ENCODE measurements at regions not wholly inside any gene's neighbourhood (a gene's known extent, or its start where the extent isn't known, plus 50 kb on each side); places are given as distances from the start of the nearest gene placed in this dataset.

DNA sequence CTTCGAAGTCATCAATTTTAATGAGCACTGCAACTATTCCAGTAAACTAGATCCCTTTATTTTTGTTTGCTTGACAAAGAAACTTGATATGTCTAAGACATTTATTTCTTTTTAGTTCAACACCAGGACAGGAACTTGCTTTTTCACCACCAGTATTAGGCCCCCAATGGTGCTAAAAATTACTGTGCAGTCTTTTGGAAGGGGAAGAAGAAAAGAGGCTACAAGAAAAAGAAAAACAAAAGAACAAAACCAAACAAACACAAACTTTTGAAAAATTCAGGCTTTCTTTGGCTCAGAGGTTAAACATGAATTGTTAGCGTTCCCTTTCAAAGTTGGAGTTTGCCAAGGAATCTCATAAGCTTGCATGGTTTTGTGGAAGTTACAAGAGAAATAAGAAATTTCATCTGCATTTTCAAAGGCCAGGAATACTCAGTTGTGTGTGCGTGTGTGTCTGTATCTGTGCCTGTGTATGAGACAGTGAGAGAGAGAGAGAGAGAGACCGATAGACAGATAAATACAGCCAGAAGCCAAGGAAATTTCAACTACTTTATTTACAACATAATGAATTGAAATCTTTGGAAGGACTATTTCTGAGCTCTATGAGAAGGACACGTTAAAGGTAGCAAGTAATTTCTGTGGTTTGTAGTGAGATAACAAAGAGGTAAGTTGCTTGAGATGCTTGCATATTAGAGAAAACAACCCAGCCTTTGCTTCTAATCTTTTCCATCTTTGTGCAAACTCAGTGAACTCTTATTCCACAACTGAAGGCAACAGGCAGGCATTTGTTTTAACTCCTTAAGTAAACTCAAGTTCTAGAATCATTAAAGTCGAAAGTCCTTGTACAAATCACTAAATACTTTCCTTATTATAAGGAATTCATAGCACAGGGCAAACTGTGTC is 171.0 kb upstream of the CITED2 start:
- DNase-seq (ENCODE audit: low read depth in 2 of 2): no peak

DNA sequence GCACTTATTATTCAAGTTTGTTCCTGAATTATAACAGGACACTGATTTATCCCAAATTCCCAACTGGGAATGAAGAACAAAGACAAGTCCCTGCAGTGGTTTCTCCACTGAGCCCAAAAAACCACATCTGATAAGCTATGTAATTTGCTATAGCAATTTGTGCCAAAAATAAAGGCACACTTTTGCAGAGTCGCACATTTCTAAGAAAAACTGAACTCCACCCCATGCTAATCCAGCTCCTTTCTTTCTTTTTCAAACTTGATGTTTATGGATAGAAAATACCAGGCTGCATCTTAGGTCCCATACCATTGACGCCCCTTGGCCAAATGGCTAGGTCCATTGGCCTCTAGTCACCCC is 170.2 kb upstream of the CITED2 start:
- no peak for DNase-seq (ENCODE audit: low read depth in 2 of 2)

DNA sequence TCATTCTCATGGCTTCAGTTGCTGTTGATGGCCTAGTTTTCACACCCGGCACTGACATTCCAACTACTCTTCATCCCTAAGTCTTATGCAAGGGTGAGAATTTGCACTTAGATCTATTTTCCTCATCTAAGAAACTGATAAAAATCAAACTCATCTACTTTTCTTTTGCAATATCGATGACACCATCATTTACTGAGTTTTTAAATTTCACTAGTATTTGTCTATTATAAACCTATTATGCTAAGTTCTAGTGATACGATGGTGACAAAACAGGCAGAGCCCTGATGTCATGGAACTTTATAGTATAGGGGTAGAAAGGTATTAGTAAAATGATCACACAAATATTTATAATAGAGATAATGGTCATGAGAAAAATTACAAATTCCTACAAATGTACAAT is 167.9 kb upstream of the CITED2 start:
- DNase-seq (ENCODE audit: low read depth in 2 of 2): no peak

DNA sequence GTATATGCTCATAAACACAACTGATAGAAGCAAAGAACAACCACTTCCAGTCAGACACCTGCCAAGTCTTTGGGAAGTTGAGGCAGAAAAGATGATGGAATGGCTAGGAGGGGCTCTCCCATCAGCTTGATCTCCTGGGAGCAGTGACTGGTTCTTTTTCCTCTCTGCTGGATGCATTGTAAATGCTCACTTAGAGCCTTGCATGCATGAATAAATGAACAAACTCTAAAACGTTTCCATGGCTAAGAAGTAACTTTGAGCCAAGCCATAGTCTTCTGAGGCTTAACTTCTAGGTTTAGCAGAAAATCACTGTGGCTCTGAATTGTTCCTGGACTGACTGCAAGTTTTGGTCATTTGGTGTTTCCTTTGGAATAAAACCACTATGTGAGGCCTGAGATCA is 166.4 kb upstream of the CITED2 start:
- no peak for DNase-seq (ENCODE audit: low read depth in 2 of 2)

DNA sequence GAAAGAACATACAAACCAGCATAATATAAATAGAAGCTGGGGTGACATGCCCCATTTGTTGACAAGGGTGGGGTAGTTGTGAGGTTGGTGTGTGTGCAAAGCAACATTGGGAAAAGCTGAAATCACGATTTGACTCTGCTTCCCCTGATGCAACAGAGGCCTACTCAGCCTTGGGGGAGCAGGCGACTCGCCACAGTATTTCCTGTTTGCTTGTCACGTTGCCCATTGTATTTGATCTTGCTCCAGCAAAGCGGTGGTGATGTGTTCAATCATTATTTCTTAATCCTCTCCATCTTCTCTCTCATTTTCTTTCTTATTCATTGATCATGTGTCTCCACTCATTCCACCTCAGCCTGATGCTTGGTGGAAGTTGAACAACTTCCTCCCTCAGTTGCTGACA is 165.8 kb upstream of the CITED2 start:
- DNase-seq (ENCODE audit: low read depth in 2 of 2): peak in 1 of 2 donors; percentile 19

DNA sequence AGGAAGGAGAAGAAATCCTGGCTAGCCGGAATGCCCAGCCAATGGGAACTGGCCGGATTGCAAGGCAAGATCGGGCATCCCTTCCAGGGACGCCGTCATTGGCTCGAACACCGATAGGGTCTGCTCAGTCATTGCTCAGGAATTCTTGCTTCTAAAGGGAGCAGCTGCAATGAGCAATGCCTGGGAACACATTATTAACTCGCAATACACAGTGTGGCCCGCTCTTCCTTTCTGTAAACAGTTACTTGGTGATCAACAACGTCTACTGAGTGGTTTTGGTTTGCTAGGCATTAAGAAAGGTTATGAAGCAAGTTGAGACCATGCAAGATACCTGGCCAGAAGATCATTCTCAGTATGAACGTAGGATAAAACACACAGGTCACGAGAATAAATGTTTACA is 165.4 kb upstream of the CITED2 start:
- no peak for DNase-seq (ENCODE audit: low read depth in 2 of 2)

DNA sequence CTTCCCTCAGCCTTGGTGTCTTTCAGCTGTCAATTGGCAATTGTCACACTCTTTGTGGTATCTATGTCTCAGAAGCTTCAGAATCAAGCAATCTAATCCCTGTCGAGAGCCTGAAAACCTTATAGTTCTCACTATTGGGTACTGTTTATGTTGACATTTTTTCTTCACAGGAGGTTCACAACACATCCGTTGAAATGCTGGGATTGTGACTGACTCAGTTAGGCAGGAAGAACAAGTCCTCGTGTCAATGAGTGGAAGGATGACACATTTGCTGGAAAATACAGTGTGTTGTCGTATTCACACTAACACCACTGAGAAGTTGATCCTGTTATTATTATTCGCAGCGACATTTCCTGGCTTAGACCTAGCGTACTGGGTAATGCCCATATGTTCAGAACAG is 163.9 kb upstream of the CITED2 start:
- DNase-seq (ENCODE audit: low read depth in 2 of 2): no peak

DNA sequence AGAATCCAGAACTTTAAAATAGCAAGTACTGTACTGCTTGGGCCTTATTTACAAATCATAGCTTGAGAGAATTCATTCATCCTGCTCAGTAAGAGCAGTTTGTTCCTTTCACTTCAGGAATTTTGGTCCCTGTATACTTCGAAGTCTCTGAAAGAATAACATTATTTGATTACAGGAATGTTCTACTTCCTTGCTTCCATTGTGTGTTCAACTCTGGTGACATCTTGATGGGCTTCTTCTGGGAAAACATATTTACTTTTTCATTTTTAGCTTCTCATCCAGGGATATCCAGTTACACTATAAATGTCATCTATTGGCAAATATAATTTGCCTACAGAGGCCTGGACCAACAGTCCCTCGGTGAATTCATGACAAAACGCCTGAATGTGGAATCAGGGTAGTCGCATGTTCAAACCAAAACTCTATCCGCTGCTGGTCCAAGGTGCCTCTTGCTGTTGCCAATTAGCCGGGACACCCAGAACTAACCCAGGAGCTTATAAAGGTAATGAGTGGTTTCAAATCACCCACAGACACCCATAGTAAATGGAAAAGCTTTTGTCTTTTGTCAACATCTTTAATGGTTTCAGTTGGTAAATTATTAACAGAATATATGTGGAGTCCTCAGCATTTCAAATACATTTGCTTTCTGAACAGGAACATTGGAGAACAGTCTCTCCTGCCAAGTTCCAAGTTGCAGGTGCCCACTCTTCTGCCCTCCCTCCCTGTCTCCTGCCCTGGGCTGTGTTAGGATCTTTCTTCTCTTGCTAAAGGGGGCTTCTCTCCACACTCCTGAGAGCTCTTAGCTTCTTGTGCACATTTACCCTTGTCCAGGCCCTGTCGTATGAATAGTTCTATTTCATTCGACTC is 162.5 kb upstream of the CITED2 start:
- DNase-seq (ENCODE audit: low read depth in 2 of 2): no peak

DNA sequence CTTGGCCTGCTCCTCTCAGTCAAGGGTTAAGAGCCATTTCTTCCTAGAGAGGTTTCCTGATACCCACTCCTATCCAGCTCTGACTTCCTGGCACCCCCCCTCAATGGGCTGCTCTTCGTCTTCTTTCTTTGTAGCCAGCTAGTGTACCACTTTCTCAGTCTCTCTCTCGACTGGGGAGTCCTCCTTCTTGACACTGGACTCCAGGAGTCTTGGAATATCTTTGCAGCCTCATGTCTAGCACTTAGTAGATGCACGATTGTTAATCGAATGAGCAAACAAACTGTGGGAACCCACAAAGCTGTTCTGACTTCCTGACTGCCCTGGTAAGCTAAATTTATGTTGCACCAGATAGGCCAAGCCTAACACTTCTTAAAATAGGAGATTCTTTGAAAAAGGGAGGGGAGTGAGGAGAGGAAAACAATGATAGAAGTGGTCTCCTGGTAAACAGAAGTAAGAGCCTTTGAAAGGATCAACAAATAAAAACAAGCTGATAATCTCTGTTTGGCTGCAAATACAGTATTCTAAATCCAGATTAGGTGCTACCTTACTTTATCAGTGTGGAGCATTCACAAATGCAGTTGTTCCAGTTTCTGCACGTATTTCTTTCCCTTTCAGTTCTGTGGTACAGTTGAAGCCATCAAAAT is 160.1 kb upstream of the CITED2 start:
- no peak for DNase-seq (ENCODE audit: low read depth in 2 of 2)

DNA sequence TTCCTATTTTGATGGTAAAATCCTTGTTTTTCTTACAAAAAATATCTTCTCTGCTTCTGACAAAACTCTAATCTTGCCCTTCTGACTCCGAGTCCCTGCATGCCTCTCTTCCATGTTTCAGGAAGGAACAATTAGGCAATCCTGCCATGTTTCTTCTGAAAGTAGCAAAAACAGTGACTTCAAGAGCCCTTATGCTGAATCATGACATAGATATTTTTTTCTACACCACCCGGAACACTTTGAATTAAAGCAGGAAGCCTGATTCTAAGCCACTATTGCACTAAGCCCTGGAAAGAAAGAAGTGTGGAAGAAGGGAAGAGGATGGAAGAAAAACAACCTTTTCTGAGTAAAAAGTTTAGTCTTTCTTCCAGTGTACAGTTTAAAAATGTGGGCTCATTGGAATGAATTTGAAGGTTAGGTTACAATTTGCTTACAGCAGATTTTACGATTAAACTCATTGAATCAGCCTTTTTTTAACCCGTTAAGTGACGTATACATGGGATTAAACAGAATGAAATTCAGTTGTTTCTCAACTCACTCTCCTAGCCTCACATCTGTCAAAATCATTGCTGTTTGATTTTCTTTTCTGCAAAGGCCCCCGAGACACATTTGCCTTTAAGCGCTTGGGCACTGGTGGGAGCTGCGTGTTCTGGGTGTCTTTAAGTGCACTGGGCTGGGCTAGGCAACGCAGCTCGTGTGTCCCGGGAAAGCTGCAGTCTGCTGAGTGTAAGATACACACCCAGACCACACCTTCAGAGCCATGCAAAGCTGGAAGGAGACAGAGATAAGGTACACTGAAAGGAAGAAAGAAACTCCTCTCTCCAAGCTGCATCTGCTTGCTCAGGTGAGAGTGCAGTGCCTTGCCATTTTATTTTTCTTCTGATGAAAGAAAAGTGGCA is 159.4 kb upstream of the CITED2 start:
- DNase-seq (ENCODE audit: low read depth in 2 of 2): no peak

DNA sequence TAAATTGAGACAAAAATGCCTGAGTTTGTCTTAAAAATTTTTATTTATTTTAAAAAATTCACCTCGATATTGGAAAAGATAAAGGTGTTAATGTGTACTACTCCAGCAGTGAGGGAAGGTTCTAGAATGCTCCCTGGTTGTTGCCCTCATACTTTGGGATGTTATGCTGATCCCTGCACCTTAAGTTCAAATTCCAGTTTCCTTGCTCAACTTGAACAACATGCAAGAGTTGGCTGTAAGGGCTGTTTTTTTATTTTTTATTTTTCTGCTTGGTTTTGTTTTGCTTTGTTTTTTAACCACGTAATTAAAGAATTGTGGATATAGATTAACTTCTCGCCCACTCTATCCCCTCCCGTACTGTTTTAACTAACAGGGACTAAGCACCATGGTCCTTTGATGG is 158.7 kb upstream of the CITED2 start:
- no peak for DNase-seq (ENCODE audit: low read depth in 2 of 2)

DNA sequence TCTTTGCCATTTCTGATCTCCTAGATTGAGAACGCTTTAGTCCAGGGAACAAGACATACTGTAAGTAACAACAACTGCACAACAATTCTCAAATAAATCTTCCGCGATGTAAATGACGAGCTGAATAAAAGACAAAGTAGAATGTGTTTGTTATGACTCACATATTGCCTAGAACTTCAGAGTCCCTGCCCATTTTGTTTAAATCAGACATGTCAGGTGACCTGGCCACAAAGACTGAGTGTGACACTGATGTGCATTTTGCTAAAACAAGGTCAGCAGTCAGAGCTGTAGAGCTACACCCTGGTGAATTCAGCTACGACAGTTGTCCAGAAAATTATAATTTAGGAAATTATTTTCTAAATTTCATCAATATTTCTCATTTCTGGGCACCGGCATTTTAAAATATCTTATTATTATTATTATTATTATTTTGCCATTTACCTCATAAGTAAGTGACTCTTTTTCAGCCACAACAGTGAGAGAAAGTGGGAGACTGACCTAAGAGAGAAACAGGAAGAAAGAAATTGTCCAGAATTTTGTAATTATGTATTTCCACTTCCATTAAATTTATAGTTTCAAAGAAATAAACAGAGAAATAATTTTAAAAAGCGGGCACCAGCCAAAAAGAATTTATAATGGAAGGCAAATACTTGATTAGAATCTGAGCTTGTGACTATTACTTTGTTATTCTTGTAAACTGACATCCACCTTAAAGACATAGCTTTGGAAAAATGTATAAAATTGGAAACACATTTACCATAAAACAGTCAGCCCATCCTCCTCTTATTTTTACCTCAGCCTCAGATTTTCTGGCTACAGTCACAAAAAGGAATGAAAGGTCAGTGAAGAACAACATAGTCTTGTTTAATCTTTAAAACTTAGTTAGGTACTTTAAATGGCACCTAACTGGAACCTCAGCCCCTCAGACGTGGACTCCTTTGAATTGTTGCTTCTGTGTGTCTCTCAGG is 157.0 kb upstream of the CITED2 start:
- DNase-seq (ENCODE audit: low read depth in 2 of 2): no peak

DNA sequence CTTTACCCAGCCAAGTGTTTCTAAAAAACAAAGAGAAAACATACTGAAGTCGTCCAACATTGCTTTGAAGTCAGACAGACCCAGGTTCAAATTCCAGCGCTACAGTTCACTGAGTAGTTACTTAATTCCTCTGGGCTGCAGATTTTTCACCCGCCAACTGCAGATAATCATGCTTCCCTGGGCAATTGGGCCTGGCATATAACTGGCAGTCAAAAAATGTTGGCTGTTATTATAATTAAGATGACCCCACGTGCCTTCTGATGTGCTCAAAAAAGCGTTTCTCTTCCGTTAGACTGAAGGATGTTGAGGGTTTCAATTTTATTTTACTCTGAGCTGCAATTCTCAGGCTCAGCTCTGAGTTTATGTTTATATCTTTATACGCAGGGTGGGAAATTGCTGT is 156.1 kb upstream of the CITED2 start:
- no peak for DNase-seq (ENCODE audit: low read depth in 2 of 2)

DNA sequence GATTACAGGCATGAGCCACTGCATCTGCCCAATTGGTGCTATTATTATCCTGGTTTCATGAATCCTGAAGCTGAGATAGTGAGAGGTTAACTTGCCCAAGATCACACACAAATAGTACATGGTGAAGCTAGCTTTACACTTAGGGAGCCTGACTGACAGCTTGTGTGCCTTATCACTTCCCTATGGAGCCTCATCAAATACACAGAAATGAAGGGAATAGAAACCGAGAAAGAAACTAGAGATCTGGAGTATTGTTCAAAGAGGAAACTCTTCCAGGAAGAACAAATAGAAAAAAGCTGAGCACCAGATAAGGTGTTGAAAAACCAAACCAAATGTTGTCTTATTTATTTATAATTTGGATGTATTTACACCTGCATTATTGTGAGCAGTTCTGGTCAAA is 155.0 kb upstream of the CITED2 start:
- no peak for DNase-seq (ENCODE audit: low read depth in 2 of 2)

DNA sequence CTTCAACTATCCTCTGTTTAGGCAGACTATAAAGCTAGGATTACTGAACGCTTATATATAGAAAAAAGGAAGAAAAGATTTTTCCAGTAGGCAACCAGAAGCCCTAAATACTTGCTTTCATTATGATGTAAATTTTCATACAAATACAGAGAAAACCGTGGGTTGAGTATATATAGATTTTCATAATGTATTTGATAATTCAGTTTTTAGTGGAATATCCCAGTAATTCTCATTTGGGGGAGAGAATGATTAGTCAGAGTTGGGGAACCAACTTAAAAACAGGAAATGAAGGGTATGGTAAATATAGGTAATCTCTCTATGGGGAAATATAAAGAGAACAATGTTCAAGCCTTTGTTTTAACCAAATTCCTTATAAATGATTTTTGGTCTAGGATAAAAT is 154.0 kb upstream of the CITED2 start:
- no peak for DNase-seq (ENCODE audit: low read depth in 2 of 2)

DNA sequence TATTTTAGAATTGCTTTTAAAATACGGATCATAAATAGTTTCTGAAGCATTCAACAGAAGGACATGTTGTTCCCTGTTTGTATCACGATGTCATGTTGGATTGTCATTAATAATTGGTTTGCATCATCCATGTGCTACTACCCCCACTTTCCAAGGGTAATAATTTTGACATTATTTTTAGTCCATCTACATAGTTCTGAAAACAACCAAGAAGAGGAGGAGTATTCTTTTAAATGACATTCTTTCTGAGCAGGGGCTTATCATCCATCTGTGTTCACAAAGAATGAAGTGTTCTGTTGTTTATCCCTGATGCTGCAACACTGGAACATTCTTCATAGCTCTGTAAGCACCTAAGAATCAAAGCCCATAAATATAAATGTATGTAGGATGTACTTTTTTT is 151.0 kb upstream of the CITED2 start:
- DNase-seq (ENCODE audit: low read depth in 2 of 2): no peak

DNA sequence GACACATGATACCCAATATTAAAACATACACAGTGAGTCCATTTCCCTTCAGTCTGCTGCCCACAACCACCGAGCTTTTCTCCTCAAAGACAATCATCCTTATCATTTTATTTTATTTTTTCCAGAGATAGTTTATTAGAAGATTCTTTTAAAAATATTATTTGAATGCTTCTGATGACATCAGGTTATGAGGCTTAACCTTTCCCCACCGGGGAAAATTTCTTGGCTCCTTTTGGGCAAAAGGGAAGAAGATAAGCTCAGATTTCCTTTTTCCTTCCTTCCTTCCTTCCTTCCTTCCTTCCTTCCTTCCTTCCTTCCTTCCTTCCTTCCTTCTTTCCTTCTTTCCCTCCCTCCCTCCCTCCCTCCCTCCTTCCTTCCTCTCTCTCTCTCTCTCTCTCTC is 149.5 kb upstream of the CITED2 start:
- no peak for DNase-seq (ENCODE audit: low read depth in 2 of 2)

DNA sequence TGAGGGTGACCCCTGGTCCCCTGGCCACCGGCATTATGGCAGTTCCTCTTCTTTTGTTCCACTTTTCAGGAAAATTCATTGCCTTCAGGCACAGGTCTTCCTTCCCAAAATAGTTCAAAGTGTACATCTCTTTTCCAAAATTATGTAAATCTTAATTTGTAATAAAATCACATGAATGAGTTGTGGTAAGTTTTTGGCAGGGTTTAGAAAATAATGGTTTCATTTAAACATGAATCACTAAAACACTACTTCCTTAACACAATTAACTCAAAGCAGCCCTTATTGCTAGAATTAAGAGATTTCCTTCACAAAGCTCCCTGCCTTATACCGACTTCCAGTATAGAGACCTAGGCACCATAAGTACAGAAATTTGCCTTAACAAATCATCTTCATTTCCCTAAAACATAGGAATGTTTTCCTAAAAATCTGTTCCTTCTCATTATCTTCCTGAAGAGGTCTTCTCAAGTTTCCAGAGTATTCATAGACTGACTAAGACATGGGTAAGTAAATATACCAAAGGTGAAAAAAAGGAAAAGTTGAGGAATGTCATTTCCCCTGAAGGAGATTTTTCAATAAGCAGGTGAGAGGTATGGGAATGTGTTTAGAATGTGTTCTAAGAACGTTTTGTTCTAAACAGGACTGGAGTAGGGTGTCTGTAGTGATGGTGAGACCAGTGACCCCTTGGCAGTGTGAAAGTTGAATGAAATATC is 148.2 kb upstream of the CITED2 start:
- no peak for DNase-seq (ENCODE audit: low read depth in 2 of 2)

DNA sequence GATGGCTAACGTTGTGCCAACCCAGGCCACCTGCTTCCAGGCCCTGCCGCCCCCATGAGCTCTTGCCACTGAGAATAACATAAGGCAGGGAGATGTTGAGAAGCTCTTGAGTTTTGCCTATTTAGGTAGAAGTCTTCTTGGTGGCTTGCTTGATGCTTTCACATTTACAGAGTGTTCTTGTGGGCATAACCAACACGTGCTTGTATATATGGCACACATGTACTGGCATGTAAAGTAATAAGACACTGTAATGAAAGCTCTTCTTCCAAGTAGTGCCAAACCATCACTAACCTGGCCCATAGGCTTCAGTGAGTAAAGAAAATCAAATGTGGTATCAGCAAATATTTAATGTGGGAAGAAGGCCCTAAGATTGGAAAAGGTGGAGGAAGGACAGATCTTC is 146.9 kb upstream of the CITED2 start:
- DNase-seq (ENCODE audit: low read depth in 2 of 2): no peak

DNA sequence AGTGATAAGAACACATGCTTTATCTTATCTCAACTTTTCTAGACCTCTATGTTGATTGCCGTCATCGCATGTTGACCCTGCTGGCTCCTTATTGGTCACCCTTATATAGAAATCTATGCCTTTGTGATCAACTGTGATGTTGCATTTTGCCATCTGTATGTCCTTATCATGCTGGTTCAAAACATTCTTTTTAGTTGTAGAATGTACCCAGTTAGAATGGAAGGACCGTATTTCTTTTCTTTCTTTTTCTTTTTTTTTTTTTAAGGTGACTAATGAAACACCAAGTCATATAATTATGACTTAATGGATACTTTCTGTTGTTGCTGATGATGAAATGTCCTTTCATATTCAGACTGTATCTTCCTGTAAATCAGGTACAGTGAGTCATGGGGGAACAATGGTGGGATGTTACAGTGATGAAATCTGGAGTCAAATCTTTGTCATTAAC is 145.9 kb upstream of the CITED2 start:
- no peak for DNase-seq (ENCODE audit: low read depth in 2 of 2)
